HG03159 (cell line): ENCODE measurements at regions not wholly inside any gene's neighbourhood (a gene's known extent, or its start where the extent isn't known, plus 50 kb on each side); places are given as distances from the start of the nearest gene placed in this dataset.
"Not testable (repeated sequence)": the region's sequence is repeated elsewhere in the genome, so short reads cannot be mapped to it uniquely, and the experiment has no call there.

Experiments
- ATAC-seq: cut with Tn5 transposase; IDR thresholded peaks from one replicate; pipeline ENCODE4 v1.9.1; 2021; ENCODE audit warnings: mild to moderate bottlenecking, moderate library complexity; ENCODE audit not compliant: unreplicated experiment

- ATAC-seq = no peak
These were observed 373.6 kb downstream of the EMP1 start for GRCh38 chr12:13570005-13570694.

- no peak for ATAC-seq
These were observed 369.8 kb downstream of the EMP1 start for GRCh38 chr12:13566292-13566691.

GRCh38 chr12:13564266-13564810, 367.8 kb downstream of the EMP1 start:
- no peak for ATAC-seq

- ATAC-seq = no peak
These were observed 367.2 kb downstream of the EMP1 start for GRCh38 chr12:13563743-13564125.

GRCh38 chr12:13562915-13563742, 366.6 kb downstream of the EMP1 start:
- no peak for ATAC-seq

GRCh38 chr12:13561923-13562322, 365.4 kb downstream of the EMP1 start:
- ATAC-seq = no peak

- ATAC-seq = no peak
These were observed 362.9 kb downstream of the EMP1 start for GRCh38 chr12:13559318-13559978.

- no peak for ATAC-seq
These were observed 356.3 kb downstream of the EMP1 start for GRCh38 chr12:13552830-13553229.

GRCh38 chr12:13547283-13547682, 350.8 kb downstream of the EMP1 start:
- ATAC-seq = no peak

- no peak for ATAC-seq
These were observed 349.7 kb downstream of the EMP1 start for GRCh38 chr12:13546231-13546630.

GRCh38 chr12:13539051-13539450, 342.5 kb downstream of the EMP1 start:
- no peak for ATAC-seq

GRCh38 chr12:13538136-13538535, 341.6 kb downstream of the EMP1 start:
- no peak for ATAC-seq

GRCh38 chr12:13537623-13538022, 341.1 kb downstream of the EMP1 start:
- ATAC-seq = peak; percentile 70

GRCh38 chr12:13536219-13536910, 339.8 kb downstream of the EMP1 start:
- peak; percentile 94 for ATAC-seq

- no peak for ATAC-seq
These were observed 338.3 kb downstream of the EMP1 start for GRCh38 chr12:13534645-13535398.

- ATAC-seq = no peak
These were observed 337.7 kb downstream of the EMP1 start for GRCh38 chr12:13534242-13534641.

GRCh38 chr12:13530966-13531365, 334.4 kb downstream of the EMP1 start:
- ATAC-seq = no peak

GRCh38 chr12:13526185-13526921, 329.8 kb downstream of the EMP1 start:
- ATAC-seq = not testable (repeated sequence)

- ATAC-seq = no peak
These were observed 327.2 kb downstream of the EMP1 start for GRCh38 chr12:13523536-13524307.
